ENCODE measurements at regions not wholly inside any gene's neighbourhood (a gene's known extent, or its start where the extent isn't known, plus 50 kb on each side); places are given as distances from the start of the nearest gene placed in this dataset.
"Not testable (repeated sequence)": the region's sequence is repeated elsewhere in the genome, so short reads cannot be mapped to it uniquely, and the experiment has no call there.

- no peak overlapping the region for H3K4me3 ChIP-seq (ENCODE audit: low read depth, low read length)
- DNase-seq = peak; percentile 74
- no peaks in the 10 kb centered on the region for H3K4me1 ChIP-seq
- H3K27me3 ChIP-seq = no peaks in the 10 kb centered on the region
- H3K9me3 ChIP-seq = no peaks in the 10 kb centered on the region
- peak; percentile 93 for TF ChIP-seq CTCF (IDR thresholded peaks at IDR 0.05; ENCODE audit: low read depth, low read length)
- H3K36me3 ChIP-seq = no peaks in the 10 kb centered on the region
These were observed 140.0 kb downstream of the CHD9NB start for GRCh38 chr16:52912565-52913173.

- H3K9me3 ChIP-seq; H3K4me1 ChIP-seq; H3K4me3 ChIP-seq (ENCODE audit: low read depth, low read length); DNase-seq; H3K27me3 ChIP-seq; H3K36me3 ChIP-seq: not testable (repeated sequence)
These were observed 144.6 kb downstream of the CHD9NB start for GRCh38 chr16:52908057-52908456.

GRCh38 chr16:52906281-52906680 is 146.4 kb downstream of the CHD9NB start:
- Histone ChIP-seq H3K36me3 (no peaks in the 10 kb centered on the region), H3K27me3 (no peaks in the 10 kb centered on the region), H3K9me3 (no peaks in the 10 kb centered on the region), H3K4me3 (ENCODE audit: low read depth, low read length) (no peak overlapping the region), H3K4me1 (no peaks in the 10 kb centered on the region)
- no peak for DNase-seq
- TF ChIP-seq CTCF (IDR thresholded peaks at IDR 0.05; ENCODE audit: low read depth, low read length) = no peak

- TF ChIP-seq CTCF (IDR thresholded peaks at IDR 0.05; ENCODE audit: low read depth, low read length) = no peak
- Histone ChIP-seq H3K27me3 (no peaks in the 10 kb centered on the region), H3K9me3 (no peaks in the 10 kb centered on the region), H3K4me3 (ENCODE audit: low read depth, low read length) (no peak overlapping the region), H3K4me1 (no peaks in the 10 kb centered on the region), H3K36me3 (no peaks in the 10 kb centered on the region)
- DNase-seq = peak; percentile 9
These were observed 156.1 kb downstream of the CHD9NB start for GRCh38 chr16:52896478-52897164.

GRCh38 chr16:52874042-52874441 is 178.7 kb downstream of the CHD9NB start:
- no peaks in the 10 kb centered on the region for H3K9me3 ChIP-seq
- H3K36me3 ChIP-seq = no peaks in the 10 kb centered on the region
- no peaks in the 10 kb centered on the region for H3K4me1 ChIP-seq
- H3K4me3 ChIP-seq (ENCODE audit: low read depth, low read length) = no peak overlapping the region
- no peak for DNase-seq
- TF ChIP-seq CTCF (IDR thresholded peaks at IDR 0.05; ENCODE audit: low read depth, low read length) = no peak
- no peaks in the 10 kb centered on the region for H3K27me3 ChIP-seq

GRCh38 chr16:52872731-52873130 is 180.0 kb downstream of the CHD9NB start:
- H3K4me1 ChIP-seq = no peaks in the 10 kb centered on the region
- H3K36me3 ChIP-seq = no peaks in the 10 kb centered on the region
- no peaks in the 10 kb centered on the region for H3K9me3 ChIP-seq
- no peaks in the 10 kb centered on the region for H3K27me3 ChIP-seq
- H3K4me3 ChIP-seq (ENCODE audit: low read depth, low read length) = no peak overlapping the region
- TF ChIP-seq CTCF (IDR thresholded peaks at IDR 0.05; ENCODE audit: low read depth, low read length) = no peak
- no peak for DNase-seq

Measured in BE2C (cell line).